HG02763 (cell line): ENCODE measurements at regions not wholly inside any gene's neighbourhood (a gene's known extent, or its start where the extent isn't known, plus 50 kb on each side); places are given as distances from the start of the nearest gene placed in this dataset.

Experiments used
- ATAC-seq: cut with Tn5 transposase; IDR thresholded peaks from one replicate; pipeline ENCODE4 v1.9.1; 2021; ENCODE audit warnings: mild to moderate bottlenecking, moderate library complexity; ENCODE audit not compliant: unreplicated experiment

GRCh38 chr7:126378642-126379041 lies 874.1 kb downstream of the GRM8 start:
- no peak for ATAC-seq

DNA sequence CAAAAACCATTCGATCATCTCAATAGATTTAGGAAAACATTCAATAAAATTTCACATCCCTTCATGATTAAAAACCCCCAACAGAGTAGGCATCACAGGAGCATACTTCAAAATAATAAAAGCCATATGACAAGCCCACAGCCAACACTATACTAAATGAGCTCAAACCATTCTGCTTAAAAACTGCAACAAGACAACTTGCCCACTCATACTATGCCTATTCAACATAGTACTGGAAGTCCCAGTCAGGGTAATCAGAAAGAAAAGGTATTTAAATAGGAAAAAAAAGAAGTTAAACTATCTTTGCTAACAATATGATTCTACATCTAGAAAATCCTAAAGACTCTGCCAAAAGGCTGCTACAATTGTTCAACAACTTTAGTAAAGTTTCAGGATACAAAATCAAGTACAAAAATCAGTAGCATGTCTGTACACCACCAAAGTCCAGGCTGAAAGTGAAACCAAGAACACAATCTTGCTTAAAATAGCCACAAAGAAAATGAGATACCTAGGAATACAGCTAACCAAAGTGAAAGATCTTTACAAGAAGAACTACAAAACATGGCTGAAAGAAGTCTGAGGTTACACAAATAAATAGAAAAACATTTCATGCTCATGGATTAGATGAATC lies 882.6 kb downstream of the GRM8 start:
- no peak for ATAC-seq

- no peak for ATAC-seq
Observed at GRCh38 chr7:126362746-126363145, 890.0 kb downstream of the GRM8 start.

DNA sequence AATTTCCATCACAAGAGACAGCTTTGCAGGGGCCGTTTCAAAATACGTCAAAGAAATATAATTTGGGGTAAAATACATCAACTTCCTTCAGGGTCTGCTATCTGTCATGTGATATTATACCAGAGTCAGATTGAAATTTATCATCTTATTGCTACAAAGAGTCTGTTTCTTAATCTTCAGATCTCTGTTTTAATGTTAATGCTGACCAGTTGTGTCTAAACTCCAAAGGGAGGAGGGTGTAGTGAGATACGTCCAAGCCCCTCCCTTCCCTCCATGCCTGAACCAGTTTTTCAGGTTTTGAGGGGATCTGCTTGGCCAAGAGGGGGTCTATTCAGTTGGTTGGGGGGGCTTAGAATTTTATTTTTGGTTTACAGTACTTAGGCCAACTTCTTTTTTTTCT lies 891.6 kb downstream of the GRM8 start:
- no peak for ATAC-seq

DNA sequence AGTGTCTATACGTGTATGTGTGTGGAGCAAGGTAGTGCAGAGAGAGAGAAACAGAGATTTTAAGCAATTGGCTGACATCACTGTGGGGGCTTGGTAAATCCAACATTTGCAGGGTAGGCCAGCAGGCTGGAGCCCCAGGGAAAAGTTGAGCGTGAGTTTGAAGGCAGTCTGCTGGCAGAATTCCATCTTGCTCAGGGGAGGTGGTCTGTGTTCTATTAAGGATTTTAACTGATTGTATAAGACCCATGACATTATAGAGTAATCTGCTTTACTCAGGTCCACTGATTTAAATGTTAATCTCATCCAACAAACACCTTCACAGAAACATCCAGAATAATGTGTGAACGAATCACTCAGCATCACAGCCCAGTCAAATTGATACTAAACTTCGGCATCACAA lies 912.9 kb downstream of the GRM8 start:
- no peak for ATAC-seq

- ATAC-seq, result no peak
Observed at GRCh38 chr7:126305671-126306070, 947.1 kb downstream of the GRM8 start.

GRCh38 chr7:126303926-126304325 lies 948.8 kb downstream of the GRM8 start:
- no peak for ATAC-seq

GRCh38 chr7:126302639-126303038 lies 950.1 kb downstream of the GRM8 start:
- no peak for ATAC-seq

- no peak for ATAC-seq
Observed at GRCh38 chr7:126286317-126286716, 966.4 kb downstream of the GRM8 start.

- ATAC-seq, result no peak
Observed at GRCh38 chr7:126236261-126236660, 1016.5 kb downstream of the GRM8 start.

DNA sequence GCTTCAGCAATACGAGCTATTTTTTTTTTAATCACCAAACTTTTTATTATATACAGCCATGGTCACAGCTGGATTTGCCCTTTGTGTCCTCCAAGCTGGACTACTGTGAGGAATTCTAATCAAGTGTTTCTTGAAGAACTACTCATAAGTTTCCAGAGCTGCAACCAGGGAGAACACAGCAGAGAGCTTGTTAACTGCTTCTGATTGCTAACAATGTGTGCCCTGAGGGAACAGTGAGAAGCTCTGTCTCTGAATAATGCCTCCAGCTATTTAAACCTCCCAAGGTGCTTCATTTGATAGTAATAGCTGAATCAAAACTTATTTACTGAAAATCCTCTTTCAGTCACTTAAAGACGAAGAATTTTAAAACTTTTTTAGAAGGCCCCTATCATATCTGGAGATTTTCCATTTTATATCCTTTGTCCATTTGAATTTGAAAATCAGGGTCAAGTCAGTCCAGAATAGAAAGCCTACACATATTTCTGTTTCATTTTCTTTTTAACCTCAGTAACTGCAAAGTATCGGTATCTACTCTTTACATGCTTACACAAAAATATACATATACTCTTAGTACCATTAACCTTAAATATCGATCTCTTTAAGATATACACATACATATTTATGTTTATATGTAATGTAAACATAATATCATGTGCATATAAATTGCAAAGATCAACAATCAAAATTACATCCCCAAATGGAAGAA lies 1024.2 kb downstream of the GRM8 start:
- no peak for ATAC-seq

DNA sequence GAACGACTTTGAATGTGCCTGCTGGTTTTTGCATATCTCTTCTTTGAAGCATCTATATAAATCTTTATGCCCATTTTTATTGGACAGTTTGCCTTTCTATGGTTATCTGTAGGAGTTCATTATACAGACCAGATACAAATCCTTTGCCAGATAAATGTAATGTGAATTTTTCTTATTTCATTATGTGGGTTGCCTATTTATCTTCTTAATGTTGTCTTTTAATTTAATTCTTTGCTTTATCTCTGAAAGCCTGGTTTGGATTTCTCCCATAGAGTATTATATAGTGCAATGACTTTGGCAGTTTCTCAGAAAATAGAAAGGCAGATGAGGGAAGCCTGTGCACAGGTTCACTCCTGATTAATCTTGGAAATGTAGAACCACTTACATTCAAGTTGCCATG lies 1025.1 kb downstream of the GRM8 start:
- no peak for ATAC-seq

- ATAC-seq, result no peak
Observed at GRCh38 chr7:126227055-126227454, 1025.7 kb downstream of the GRM8 start.

- no peak for ATAC-seq
Observed at GRCh38 chr7:126223729-126224128, 1029.0 kb downstream of the GRM8 start.

- no peak for ATAC-seq
Observed at GRCh38 chr7:126222782-126223181, 1030.0 kb downstream of the GRM8 start.

DNA sequence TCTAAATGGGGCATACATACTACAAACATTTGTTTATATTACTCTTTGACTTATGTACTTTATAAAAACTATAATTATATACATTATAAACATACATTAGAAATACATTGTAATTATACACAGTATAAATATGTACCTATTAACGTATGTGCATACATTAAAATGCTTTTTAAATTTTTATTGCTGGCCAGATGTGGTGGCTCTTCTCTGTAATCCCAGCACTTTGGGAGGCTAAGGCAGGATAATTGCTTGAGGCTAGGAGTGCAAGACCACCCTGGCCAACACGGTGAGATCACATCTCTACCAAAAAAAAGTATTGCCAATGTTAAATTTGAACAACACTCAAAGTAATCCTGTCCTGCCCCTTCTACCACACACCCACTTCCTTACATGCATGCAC lies 1037.0 kb downstream of the GRM8 start:
- ATAC-seq, result no peak

DNA sequence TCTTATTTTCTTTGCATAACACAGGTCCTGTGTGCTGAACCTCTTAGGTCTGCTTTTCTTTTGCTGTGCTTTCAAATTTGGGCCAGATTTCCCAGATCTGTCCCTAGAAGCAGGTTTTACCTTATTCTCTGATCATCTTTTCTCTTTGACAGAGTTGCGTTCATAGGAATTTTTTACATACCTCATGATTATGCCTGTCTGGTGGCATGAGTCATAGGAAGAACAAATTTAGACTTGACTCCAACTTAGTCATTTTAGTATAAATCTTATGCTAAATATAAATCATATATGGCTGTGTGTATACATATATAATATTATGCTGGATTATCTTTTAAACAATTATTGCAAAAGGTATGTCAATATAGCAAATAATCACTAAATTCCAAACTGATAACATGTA lies 1038.9 kb downstream of the GRM8 start:
- no peak for ATAC-seq

- no peak for ATAC-seq
Observed at GRCh38 chr7:126211875-126212274, 1040.9 kb downstream of the GRM8 start.

DNA sequence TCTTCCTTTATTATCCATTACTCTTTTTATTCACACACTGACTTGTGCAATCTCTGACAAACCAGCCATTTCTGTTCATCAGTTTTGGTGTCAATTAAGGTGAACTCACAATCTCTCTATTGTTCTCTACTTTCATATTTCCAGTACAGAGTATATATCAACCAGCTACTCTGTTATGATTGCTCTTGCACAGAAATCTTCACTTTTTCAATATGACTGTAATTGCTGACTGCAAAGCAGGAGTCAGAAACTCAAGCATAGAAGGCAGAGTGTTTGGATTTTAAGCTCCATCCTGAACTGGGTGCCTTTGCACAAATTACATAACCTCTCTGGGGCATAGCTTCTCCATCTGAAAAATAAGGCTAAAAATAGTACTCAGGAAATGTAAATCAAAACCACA lies 1042.0 kb downstream of the GRM8 start:
- ATAC-seq, result no peak

- ATAC-seq, result no peak
Observed at GRCh38 chr7:126203185-126203584, 1049.6 kb downstream of the GRM8 start.

- no peak for ATAC-seq
Observed at GRCh38 chr7:126202177-126202576, 1050.6 kb downstream of the GRM8 start.

GRCh38 chr7:126185959-126186580 lies 1066.7 kb downstream of the GRM8 start:
- no peak for ATAC-seq
